H1 (cell line): ENCODE measurements at regions not wholly inside any gene's neighbourhood (a gene's known extent, or its start where the extent isn't known, plus 50 kb on each side); places are given as distances from the start of the nearest gene placed in this dataset.

Experiments used
- KDM4A ChIP-seq: IDR thresholded peaks from one replicate; pipeline ENCODE4 v1.7.1; 2012; ENCODE audit warnings: low read depth, mild to moderate bottlenecking, moderate library complexity, low read length, inconsistent platforms; ENCODE audit not compliant: severe bottlenecking

DNA sequence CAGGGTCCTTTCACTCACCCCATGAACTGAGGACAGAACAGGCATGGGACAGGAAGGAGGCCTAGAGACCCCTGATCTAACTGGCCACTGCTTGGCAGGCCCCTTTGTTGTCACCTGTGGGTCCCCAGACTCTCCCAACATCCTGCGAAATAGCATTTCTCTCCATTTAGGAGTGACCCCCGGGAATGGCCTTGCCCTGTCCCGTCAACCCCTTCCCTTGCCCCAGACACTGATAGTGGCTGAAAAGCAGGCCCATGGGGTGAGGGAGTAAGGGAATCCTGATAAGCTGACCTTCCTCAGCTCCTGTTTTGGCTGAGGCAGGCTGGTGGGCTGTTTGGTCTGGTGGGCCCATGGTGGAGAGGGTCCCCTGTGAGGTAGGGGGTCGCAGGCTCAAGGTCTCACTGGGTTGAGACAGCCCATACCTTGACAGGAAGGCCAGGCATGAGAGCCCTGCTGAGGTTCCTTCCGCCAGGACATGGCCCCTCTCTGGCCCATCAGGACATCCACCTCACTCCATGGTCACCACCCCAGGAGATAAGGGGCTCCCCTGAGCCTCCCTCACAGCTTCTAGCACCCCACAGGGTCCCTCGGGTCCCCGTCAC is 139.3 kb downstream of the MRPL14 start (continued):
- TF ChIP-seq KDM4A = no peak
